ENCODE measurements at regions not wholly inside any gene's neighbourhood (a gene's known extent, or its start where the extent isn't known, plus 50 kb on each side); places are given as distances from the start of the nearest gene placed in this dataset.

DNA sequence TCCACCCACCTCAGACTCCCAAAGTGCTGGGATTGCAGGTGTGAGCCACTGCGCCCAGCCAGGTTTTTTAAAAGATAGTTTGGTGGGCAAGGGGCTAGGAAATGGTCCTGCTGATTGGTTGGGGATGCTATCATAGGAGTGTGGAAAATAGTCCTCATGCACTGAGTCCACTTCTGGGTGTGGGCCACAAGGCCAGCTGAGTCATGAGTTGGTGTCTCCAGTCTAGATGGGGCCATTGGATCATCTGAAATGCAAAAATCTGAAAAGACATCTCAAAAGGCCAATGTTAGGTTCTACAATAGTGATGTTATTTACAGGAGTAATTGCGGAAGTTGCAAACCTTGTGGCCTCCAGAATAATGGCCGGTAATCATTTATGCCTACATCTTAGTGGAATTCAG is 221.1 kb downstream of the ZNF674 start:
- no peak overlapping the region for H3K4me3 ChIP-seq (replicated peaks in 1 of 3; ENCODE audit: insufficient read depth in 1 of 3, low read depth in 2 of 3, low read length in 3 of 3)
- ChIA-PET CTCF (ENCODE audit: low intra/inter-chr PET ratio, low total read pairs) (no interaction called here), POLR2A (interaction anchor here (0.9 to 1.6 kb wide), 2 partner anchors 20 to 52 kb away, joined by 3 to 4 read pairs; no protein-coding TSS in a partner anchor)
- no TSS peak for BruUV-seq (replicated peaks)
- in situ Hi-C loops (cut with HindIII; ENCODE audit: extremely low pct_ligation_motif_present, low pct_unique_long_range_greater_than_20kb), result no loop called here
- H3K9me3 ChIP-seq (ENCODE audit: low read length), result no peaks in the 10 kb centered on the region
- H3K4me1 ChIP-seq (ENCODE audit: insufficient read depth, low read length), result peaks cover 90% of the 10 kb centered on the region
- no peak for FAIRE-seq
- WGBS (ENCODE audit: low lambda C conversion rate), result 100% methylated on average over 3 of the region's 3 CpGs
- no peak for ATAC-seq
- H3K36me3 ChIP-seq (replicated peaks in 1 of 2; ENCODE audit: control insufficient read depth in 1 of 2, insufficient read depth in 2 of 2, low read length in 2 of 2), result peaks cover 0 to 3% of the 10 kb centered on the region in 2 experiments; a peak in 2 of 5 replicates
- H3K27me3 ChIP-seq (ENCODE audit: control insufficient read depth in 1 of 2, insufficient read depth in 2 of 2, low read length in 2 of 2), result no peaks in the 10 kb centered on the region
- H3K79me2 ChIP-seq (ENCODE audit: insufficient read depth, low read length), result peaks cover 7% of the 10 kb centered on the region
- no peak overlapping the region for H2AFZ ChIP-seq (ENCODE audit: low read length)
- H3K27ac ChIP-seq (ENCODE audit: extremely low read length, insufficient read depth, low read length), result no peak overlapping the region
- H4K20me1 ChIP-seq (ENCODE audit: insufficient read depth, low read length), result no peaks in the 10 kb centered on the region
- DNase-seq (ENCODE audit: low spot score), result no peak
- H3K4me2 ChIP-seq (ENCODE audit: low read depth, low read length), result no peak overlapping the region
- intact Hi-C loops (cut with micrococcal nuclease; ENCODE audit: unreplicated experiment), result loop anchor here (5.0 to 10.0 kb wide), 2 partner anchors 53 to 139 kb away; no protein-coding TSS in a partner anchor
- no peak overlapping the region for H3K9ac ChIP-seq (ENCODE audit: insufficient read depth, low read depth, low read length)
- TF ChIP-seq RELA (CRISPR knock-in tag; IDR thresholded peaks at IDR 0.05) (no peak), ZNF441 (CRISPR knock-in tag; IDR thresholded peaks at IDR 0.05; ENCODE audit: borderline replicate concordance) (no peak), REXO4 (CRISPR knock-in tag; IDR thresholded peaks at IDR 0.05; ENCODE audit: borderline replicate concordance) (no peak), ZNF646 (CRISPR knock-in tag; IDR thresholded peaks at IDR 0.05) (no peak), MXI1 (IDR thresholded peaks at IDR 0.05; ENCODE audit: borderline replicate concordance, low read depth, low read length) (no peak), REST (IDR thresholded peaks at IDR 0.05; ENCODE audit: borderline replicate concordance in 1 of 2, low read depth in 1 of 2, low read length in 2 of 2) (no peak), FOSL2 (CRISPR knock-in tag; IDR thresholded peaks at IDR 0.05) (no peak), RBM22 (optimal IDR thresholded peaks at IDR 0.05; ENCODE audit: low read length) (no peak), ZNF589 (CRISPR knock-in tag; conservative IDR thresholded peaks at IDR 0.05) (no peak), NR2F1 (CRISPR knock-in tag; IDR thresholded peaks at IDR 0.05) (no peak)
- TF ChIP-seq, protein P1, sequence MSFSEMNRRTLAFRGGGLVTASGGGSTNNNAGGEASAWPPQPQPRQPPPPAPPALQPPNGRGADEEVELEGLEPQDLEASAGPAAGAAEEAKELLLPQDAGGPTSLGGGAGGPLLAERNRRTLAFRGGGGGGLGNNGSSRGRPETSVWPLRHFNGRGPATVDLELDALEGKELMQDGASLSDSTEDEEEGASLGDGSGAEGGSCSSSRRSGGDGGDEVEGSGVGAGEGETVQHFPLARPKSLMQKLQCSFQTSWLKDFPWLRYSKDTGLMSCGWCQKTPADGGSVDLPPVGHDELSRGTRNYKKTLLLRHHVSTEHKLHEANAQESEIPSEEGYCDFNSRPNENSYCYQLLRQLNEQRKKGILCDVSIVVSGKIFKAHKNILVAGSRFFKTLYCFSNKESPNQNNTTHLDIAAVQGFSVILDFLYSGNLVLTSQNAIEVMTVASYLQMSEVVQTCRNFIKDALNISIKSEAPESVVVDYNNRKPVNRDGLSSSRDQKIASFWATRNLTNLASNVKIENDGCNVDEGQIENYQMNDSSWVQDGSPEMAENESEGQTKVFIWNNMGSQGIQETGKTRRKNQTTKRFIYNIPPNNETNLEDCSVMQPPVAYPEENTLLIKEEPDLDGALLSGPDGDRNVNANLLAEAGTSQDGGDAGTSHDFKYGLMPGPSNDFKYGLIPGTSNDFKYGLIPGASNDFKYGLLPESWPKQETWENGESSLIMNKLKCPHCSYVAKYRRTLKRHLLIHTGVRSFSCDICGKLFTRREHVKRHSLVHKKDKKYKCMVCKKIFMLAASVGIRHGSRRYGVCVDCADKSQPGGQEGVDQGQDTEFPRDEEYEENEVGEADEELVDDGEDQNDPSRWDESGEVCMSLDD (CRISPR knock-in tag; IDR thresholded peaks at IDR 0.05; ENCODE audit: borderline replicate concordance), result no peak
